ENCODE measurements at regions not wholly inside any gene's neighbourhood (a gene's known extent, or its start where the extent isn't known, plus 50 kb on each side); places are given as distances from the start of the nearest gene placed in this dataset.
"Not testable (repeated sequence)": the region's sequence is repeated elsewhere in the genome, so short reads cannot be mapped to it uniquely, and the experiment has no call there.

DNA sequence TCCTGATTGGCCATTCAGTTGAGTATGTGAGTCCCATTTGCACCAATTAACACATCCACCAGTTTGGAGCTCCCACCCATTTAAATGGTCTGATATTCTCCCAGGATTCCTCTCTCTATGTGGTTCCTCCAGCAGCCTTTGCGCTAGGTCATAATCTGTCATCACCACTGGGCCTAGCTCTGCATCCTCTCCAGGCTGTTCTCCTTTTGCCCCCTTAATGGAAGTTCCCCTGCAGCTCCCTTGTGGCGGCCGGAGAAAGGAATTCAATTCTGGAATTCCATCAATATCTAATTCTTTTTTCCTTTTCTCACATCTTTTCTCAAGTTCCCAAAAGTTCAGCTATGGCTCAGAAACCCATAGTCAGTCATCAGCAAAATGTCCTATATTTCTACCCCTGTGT lies 2184.4 kb upstream of the AGA start:
- FAIRE-seq, result no peak

DNA sequence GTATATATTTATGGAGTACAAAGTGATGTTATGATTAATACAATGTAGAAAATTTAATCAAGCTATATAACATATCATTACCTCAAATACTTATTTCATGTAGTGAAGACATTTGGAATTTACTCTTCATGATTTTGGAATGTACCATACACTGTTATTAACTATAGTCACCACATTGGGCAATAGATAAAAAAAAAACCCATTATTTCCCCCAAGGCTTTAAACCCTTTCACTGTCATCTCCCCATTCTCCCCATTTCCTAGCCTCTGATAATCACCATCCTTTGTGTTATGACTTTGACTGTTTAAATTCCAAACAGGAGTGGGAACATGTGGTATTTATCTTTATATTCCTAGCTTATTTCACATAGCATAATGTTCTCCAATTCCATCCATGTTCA lies 2189.1 kb upstream of the AGA start:
- FAIRE-seq, result no peak

DNA sequence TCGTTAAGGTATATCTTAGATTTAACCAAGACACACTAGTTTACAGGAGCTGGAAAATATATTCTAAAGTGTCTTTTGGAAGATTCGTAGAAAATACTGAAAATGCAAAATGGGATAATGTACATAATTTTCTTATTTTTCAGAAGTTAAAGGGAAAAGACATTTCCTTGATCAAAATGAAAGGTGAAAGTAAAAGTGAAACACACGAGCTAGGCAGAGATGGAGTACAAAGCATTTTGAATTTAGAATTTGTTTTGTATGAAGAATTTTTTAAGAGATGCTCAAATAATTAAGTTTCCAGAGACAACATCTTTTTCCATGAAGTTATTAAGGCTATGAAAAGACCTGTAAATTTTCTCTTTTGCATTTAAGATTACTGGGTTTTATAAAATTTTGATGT lies 2192.6 kb upstream of the AGA start:
- FAIRE-seq, result peak; percentile 56

DNA sequence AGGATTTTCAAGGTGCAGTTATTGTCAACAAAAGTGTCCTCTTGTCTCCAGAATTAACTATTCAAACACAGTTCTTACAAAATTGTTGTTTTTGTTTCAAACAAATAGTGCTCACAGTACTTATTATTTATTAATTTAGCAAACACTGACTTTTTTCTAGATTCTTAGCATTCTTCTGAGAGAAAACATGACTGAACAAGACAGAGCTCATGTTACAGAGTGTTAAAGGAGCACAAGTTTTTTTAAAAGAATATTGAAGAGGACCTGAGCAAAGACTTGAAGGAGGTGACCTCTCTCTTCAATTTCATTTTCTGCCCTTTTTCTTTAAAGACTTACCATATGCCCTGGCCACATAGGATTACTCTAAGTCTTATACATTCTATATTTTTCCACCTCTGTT lies 2220.3 kb upstream of the AGA start:
- no peak for FAIRE-seq

DNA sequence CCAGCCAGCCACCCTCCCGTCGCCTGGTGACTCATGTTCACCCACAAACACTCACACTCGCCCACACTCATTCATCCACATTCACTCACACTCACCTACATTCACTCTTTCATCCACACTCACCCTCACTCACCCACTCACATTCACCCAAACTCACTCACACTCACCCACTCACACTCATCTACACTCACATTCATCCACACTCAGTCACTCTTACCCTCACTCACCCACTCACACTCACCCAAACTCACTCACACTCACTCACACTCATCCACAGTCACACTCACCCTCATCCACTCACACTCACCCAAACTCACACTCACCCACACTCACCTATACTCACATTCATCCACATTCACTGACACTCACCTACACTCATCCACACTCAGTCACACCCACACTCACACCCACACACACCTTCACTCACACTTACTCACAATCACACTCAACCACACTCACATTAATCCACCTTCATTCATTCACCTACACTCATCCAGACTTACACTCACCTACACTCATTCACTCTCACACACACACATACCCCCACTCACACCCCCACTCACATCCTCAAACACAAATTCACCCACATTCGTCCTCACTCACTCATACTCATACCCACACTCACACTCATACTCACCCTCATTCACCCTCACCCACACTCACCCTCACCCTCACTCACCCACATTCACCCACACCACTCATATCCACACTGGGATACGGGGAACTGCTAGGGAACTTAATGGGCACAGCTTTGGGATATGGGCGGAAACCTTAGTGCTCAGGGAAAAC lies 2221.6 kb upstream of the AGA start:
- FAIRE-seq, result no peak

DNA sequence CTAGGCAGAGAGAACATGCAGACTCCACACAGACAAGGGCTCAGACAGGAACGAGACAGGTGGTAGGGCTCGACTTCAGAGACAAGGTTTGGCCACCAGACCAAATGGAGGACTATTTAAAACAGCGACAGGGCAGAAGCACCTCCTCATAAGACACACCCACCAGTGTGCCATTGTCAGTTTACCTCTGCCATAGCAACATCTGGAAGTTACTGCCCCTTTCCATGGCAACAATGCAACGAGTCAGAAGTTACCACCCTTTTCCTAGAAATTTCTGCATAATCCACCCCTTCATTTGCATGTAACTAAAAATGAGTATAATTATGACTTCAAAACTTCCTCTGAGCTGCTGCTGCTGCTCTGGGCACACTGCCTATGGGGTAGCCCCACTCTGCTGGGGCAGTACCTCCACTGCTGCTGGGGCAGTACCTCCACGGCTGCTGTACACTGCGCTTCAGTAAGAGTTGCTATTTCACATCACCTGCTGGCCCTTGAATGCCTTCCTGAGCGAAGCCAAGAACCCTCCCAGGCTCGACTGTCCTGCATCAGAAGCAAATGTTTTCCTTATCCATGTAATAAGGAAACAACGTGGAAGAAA lies 2222.3 kb upstream of the AGA start:
- FAIRE-seq, result no peak

DNA sequence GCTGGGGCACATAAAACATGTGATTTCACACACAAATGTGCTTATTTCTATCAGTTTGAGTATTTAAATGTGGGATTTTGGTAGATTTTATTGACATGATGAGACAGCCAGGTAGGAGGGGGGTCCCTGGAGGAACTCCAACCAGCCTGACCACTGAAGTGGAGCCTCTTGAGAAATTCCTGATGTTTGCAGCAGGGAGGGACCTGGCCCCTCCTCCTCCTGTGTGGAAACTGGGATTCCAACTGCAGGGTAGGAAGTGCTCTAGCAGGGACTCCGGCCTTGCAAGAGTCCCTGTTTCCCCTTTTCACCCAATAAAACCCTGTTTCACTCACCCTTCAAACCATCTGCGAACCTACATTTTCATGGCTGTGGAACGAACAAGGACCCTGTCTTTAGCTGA lies 2224.0 kb upstream of the AGA start:
- no peak for FAIRE-seq

DNA sequence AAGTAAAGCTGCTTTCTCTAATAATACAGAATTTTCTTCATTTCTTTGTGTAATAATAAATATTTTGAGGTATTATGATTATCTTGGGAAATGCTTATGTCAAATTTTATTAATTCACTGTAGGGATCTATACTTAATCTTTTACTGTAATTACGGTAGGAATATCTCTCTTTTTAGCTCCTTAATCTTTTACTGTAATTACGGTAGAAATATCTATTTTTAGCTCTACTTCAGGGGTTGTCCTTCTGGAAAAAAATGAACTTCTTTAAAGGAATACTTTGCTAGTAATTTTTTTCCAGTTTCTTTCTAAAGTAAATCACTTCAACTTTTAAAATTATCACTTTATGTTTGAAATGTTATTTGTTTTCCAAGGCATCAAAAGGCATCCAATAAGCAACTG lies 2229.4 kb upstream of the AGA start:
- FAIRE-seq, result peak; percentile 9

DNA sequence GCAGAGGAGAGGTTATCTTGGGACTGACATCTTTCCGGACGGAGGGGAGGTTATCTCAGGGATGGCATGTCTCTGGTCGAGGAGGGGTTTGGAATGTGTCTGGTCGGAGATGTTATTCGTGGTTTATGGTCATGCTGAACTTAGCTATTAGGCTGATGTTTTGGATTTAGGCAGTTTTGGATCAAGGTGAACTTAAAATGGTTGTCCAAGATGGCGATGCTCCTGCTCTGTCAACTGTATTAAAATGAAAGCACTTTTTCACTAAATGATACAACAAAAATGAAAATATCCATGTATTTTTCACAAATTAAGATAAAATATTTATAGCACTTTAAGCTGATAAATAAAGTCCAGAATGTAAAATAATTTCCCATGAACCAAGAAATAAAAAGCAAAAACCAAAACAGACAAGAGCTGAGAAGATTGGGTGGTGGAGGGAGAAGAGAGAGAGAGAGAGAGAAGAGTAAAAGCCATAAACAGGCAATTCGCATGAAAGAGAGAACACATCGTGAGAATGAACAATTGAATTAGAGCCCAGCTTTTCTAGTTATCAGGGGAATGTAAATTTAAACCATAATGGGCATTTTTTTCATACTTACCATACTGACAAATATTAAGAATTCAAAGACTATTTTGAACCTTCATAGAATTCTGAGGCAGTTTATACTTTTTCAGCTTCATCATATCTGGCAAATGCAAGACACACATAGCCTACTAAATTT lies 2236.0 kb upstream of the AGA start:
- FAIRE-seq, result no peak

DNA sequence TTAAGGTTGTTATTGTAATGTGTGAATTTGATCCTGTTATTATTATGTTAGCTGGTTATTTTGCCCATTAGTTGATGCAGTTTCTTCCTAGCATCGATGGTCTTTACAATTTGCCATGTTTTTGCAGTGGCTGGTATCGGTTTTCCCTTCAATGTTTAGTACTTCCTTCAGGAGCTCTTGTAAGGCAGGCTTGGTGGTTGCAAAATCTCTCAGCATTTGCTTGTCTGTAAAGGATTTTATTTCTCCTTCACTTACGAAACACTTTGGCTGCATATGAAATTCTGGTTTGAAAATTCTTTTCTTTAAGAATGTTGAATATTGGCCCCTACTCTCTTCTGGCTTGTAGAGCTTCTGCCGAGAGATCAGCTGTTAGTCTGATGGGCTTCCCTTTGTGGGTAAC lies 2241.4 kb upstream of the AGA start:
- FAIRE-seq, result not testable (repeated sequence)

DNA sequence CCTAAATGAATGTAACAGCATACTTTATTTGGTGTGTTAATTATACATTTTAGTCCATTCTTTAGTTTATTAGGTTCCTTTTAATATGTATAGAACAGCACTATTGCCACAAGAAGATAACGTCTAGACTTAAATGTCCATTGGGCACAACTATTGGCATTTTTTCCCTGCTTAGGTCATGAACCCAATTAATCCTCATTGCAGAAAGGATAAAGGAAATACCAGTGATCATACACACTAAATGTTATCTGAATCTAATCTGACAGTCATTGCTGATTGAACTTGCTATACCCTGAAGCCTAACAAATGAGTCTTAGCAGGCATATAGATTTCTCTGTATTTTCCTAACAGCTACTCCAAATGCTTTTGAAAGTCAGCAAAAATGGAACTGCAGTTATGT lies 2250.0 kb upstream of the AGA start:
- no peak for FAIRE-seq

DNA sequence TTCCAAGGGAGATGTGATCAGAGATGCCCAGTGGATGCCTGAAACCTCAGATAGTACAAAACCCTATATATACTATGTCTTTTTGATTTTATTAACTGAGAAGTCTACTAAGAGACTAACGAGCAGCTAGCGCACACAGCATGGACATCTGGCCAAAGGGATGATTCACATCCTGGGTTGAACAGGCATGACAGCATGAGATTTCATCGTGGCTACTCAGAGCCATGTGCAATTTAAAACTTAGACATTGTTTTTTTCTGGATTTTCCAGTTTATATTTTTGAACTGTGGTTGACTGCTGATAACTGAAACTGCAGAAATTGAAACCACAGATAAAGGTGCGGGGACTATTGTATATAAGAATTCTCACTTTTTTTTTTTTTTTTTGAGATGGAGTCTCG lies 2252.9 kb upstream of the AGA start:
- no peak for FAIRE-seq

DNA sequence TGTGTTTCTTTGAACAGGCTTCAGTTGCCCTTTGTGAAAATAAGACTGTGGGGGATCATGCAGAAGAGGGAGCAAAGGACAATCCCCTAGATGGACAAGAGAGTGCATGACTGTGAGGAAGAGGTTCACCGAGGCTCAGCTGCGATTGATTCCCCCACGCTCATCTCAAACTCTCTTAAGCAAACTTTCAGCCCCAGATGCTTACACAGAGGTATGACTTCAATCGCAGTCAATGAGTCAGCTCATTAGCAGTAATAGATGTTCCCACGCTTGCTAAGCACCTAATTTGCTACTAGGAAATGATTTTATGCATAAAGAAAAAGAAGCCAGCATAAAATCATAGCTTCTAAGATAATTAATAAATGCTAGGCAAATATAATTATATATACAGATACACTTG lies 2256.1 kb upstream of the AGA start:
- no peak for FAIRE-seq

DNA sequence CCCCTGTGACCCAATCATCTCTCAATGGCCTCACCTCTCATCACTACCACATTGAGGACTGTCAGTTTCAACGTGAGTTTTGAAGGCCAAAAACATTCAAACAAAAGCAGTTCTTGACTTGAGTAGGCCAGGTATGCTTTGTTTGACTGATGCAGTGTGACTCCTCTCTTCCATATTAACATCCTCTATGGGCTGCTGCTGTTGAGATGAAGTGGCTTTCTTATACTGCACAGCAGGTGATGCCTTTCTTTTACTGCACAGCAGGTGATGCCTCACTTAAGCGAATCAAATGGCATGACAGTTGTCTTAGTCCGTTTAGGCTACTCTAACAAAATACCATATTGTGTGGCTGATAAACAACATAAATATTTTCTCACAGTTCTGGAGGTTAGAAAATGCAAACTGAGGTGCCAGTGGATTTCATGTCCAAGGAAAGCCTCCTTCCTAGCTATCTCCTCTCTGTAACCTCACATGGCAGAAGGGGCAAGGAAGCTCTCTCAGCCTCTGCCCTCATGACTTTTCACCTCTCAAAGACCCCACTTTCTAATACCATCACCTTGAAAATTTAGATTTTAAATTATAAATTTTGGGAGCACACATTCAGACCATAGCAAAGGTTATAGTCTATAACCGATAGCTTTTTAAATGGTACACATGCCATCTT lies 2267.9 kb upstream of the AGA start:
- no peak for FAIRE-seq

DNA sequence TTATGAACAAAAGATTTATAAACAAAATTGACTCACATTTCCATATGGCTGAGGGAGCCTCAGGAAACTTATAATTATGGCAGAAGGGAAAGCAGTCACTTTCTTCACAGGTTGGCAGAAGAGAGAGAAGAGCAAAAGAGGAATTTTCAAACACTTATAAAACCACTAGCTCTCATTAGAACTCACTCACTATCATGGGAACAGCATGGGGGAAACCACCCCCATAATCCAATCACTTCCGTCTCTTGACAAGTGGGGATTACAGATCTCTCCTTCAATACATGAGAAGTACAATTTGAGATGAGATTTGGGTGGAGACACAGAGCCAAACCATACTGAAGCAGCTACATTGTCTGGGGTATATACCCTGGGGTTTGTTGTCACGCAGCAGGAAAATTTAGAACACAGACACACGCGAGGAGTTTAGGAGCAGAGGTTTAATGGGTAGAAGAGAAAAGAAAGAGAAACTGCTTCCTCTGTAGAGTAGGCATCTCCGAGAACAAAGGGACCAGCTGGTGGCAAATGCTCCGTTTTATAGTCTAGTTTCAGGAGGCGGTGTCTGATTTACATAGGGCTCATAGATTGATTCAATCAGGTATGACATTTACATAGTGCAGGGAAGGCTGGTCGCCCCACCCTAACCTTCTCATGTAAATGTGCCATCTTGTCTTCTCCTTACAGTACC lies 2277.7 kb upstream of the AGA start:
- no peak for FAIRE-seq

DNA sequence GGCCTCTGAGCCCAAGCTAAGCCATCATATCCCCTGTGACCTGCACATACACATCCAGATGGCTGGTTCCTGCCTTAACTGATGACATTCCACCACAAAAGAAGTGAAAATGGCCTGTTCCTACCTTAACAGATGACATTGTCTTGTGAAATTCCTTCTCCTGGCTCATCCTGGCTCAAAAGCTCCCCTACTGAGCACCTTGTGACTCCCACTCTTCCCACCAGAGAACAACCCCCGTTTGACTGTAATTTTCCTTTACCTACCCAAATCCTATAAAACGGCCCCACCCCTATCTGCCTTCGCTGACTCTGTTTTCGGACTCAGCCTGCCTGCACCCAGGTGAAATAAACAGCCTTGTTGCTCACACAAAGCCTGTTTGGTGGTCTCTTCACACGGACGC lies 2284.3 kb upstream of the AGA start:
- FAIRE-seq, result not testable (repeated sequence)

DNA sequence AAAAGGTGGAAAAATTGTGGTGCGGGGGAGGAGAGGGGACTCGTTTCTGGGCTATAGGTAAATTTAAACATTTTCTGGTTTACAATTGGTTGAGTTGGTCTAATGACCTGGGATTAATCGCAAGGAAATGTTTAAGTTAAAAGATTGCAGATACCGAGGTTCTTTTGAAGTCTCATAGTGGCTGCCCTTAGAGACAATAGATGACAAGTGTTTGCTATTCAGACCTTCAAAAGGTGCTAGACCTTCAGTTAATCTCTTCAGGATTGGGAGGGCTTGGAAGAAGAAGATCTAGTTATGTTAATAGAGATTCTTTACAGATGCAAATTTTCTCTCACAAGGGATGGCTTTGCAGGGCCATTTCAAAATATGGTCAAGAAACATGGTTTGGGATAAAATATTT lies 2286.1 kb upstream of the AGA start:
- FAIRE-seq, result no peak

DNA sequence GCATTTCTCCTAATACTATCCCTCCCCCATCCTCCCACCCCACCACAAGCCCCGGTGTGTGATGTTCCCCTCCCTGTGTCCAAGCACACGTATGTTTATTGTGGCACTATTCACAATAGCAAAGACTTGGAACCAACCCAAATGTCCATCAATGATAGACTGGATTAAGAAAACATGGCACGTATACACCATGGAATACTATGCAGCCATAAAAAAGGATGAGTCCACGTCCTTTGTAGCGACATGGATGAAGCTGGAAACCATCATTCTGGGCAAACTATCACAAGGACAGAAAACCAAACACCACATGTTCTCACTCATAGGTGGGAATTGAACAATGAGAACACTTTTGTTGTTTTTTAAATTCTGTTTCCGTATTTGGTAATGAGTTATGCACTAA lies 2294.6 kb upstream of the AGA start:
- not testable (repeated sequence) for FAIRE-seq

DNA sequence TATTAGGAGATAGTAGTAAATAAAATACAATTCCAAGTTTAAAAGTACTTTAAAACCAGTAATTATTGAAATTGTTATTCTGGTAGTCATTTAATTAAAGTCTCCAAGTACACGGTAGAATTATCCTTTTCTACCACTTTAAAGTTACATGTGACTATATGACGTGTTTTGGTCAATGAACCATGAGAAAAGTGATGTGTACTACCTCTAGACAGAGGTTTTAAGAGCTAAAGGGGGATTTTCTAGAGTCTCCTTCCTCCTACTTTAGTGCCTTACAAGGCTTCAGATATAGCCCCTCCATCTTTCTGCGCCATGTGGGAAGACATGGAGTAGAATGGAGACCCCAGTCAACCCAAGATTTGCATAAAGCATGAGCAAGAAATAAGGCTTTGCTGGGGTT lies 2296.6 kb upstream of the AGA start:
- FAIRE-seq, result no peak

DNA sequence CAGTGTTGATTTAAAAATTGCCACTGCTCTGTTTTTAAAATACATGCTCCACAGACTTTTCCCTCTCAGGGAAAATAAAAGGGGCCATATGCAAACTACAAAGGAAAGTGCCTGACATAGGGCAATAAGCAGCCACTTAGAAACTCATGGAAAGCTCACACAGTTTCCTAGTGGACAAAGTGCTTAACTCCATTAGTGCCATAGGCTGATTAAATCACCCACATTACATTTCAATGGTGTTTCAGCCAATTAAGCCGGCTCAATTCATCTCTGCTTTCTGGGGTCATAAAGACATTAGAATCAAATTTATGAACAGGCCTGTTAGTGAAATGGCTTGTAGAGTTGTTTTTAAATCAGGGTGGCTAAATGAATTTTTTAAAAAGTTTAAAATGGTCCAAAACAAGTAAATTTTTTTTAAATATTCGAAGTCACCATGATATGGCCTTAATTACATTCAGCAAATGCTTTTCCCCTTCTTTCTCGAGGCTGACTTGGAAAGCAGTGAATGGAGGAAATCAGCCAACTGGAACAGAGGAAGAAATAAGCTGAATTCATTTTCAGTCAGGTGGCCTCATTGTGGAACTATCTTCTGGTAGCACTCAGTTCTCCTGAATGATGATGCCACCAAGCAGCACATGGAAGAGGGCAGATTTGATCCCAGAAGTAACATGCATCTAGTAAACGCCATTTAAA lies 2305.1 kb upstream of the AGA start:
- no peak for FAIRE-seq

DNA sequence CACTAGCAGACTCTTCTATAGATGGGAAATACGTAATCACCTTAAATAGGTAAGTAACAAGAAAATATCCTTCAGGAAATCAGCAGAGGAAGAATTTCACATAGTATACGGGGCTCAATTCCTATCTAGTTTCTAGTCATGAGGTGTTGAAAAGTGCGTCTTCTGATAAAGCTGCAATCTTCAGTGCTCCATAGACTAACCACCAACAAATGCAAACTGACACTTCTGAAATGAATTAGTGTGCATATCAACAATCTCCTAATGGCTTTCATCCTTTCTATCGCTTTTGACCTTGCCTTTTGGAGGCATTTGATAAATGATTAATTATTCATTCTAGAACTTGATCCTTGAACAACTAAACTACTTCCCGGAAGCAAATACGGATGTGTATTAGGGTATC lies 2306.6 kb upstream of the AGA start:
- FAIRE-seq, result no peak

DNA sequence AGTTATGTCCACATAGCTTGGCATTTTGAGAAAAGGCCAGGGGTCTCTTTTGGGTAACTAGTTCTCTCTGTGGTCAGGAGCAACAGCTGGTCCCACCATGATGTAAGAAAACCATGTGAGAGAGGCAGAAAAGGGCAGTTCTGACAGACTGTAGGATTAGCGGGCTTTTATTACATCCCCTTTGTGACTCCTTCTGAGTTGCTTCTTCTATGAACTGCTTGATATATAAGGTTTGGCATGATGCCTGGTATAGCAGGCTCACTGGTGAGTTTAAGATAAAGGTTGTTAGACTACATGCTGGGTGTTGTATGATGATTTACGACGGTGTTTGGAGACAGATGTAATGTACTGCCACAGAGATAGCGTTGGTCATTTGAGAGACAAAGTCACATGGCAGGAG lies 2308.1 kb upstream of the AGA start:
- FAIRE-seq, result no peak

DNA sequence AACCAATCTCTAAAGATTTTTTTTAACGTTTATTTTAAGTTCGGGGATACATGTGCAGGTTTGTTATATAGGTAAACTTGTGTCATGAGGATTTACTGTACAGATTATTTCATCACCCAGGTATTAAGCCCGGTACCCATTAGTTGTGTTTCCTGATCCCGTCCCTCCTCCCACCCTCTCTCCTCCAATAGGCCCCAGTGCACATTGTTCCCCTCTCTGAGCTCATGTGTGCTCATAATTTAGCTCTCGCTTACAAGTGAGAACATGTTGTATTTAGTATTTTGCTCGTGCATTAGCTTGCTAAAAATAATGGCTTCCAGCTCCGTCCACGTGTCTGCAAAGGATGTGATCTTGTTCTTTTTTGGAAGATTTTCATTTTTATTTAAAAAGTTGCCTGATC lies 2309.4 kb upstream of the AGA start:
- no peak for FAIRE-seq
